ENCODE measurements at regions not wholly inside any gene's neighbourhood (a gene's known extent, or its start where the extent isn't known, plus 50 kb on each side); places are given as distances from the start of the nearest gene placed in this dataset.

- H3K27ac ChIP-seq (ENCODE audit: extremely low read depth, low read depth, low read length), result no peak overlapping the region
- H3K4me1 ChIP-seq (ENCODE audit: control insufficient read depth, insufficient read depth, low read length), result peaks cover 2% of the 10 kb centered on the region; the same call in 1 of the 2 replicates
- no peak overlapping the region for H3K4me3 ChIP-seq (ENCODE audit: low read depth, low read length)
- TF ChIP-seq PRDM4 (tag by site-specific recombination; IDR thresholded peaks at IDR 0.05) (no peak), ZNF335 (tag by site-specific recombination; conservative IDR thresholded peaks at IDR 0.05) (no peak), ZNF560 (tag by site-specific recombination; IDR thresholded peaks at IDR 0.05; ENCODE audit: borderline replicate concordance) (no peak), ZNF214 (tag by site-specific recombination; IDR thresholded peaks at IDR 0.05; ENCODE audit: borderline replicate concordance) (no peak), SCRT2 (tag by site-specific recombination; IDR thresholded peaks at IDR 0.05) (no peak), ZNF211 (tag by site-specific recombination; IDR thresholded peaks at IDR 0.05; ENCODE audit: low read depth) (no peak)
- POLR2A ChIA-PET, result no interaction called here
- CTCF ChIA-PET, result interaction anchor here (0.7 kb wide), 1 partner anchor 93 kb away, joined by 3 read pairs; no protein-coding TSS in a partner anchor
- H3K9me3 ChIP-seq (ENCODE audit: control insufficient read depth, insufficient read depth, low read depth, low read length), result no peaks in the 10 kb centered on the region
- H3K36me3 ChIP-seq (ENCODE audit: control insufficient read depth in 2 of 2, insufficient read depth in 1 of 2, low read length in 2 of 2), result no peaks in the 10 kb centered on the region
Measured at GRCh38 chr9:81789721-81790120, 100.4 kb upstream of the TLE1 start.

DNA sequence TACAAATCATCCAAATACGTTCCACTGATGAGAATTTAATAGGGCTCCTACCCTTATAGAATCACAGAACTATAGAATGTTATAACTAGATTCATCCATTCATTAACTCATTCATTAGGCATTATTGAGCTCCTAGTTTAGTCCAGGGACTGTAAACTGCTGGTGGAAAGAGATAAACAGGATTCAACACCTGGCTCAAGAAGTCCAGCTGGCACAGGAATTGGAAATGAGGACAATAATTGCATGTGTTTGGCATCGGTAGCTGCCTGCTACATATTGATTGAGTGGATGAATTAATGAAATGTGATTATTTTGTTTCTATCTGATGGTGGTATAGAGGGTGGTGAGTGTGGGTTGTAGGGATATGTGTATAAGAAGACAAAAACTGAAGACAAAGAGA, 100.8 kb upstream of the TLE1 start:
- Histone ChIP-seq H3K36me3 (ENCODE audit: control insufficient read depth in 2 of 2, insufficient read depth in 1 of 2, low read length in 2 of 2) (no peaks in the 10 kb centered on the region), H3K4me3 (ENCODE audit: low read depth, low read length) (no peak overlapping the region), H3K27ac (ENCODE audit: extremely low read depth, low read depth, low read length) (no peak overlapping the region), H3K9me3 (ENCODE audit: control insufficient read depth, insufficient read depth, low read depth, low read length) (no peaks in the 10 kb centered on the region), H3K4me1 (ENCODE audit: control insufficient read depth, insufficient read depth, low read length) (peaks cover 2% of the 10 kb centered on the region; the same call in 1 of the 2 replicates)
- TF ChIP-seq ZSCAN4 (tag by site-specific recombination; IDR thresholded peaks at IDR 0.05) (no peak), ZNF654 (tag by site-specific recombination; IDR thresholded peaks at IDR 0.05; ENCODE audit: low read depth) (no peak), SCRT1 (tag by site-specific recombination; IDR thresholded peaks at IDR 0.05; ENCODE audit: borderline replicate concordance) (no peak), ZNF10 (tag by site-specific recombination; IDR thresholded peaks at IDR 0.05) (no peak), ZNF600 (tag by site-specific recombination; IDR thresholded peaks at IDR 0.05) (no peak), ZNF677 (tag by site-specific recombination; IDR thresholded peaks at IDR 0.05) (no peak), ZNF138 (tag by site-specific recombination; IDR thresholded peaks at IDR 0.05; ENCODE audit: borderline replicate concordance) (no peak), ZNF670 (tag by site-specific recombination; IDR thresholded peaks at IDR 0.05; ENCODE audit: low read depth) (no peak), SALL2 (tag by site-specific recombination; IDR thresholded peaks at IDR 0.05; ENCODE audit: borderline replicate concordance) (no peak), ZBTB7A (tag by site-specific recombination; IDR thresholded peaks at IDR 0.05; ENCODE audit: low read depth) (no peak), ZNF184 (tag by site-specific recombination; IDR thresholded peaks at IDR 0.05) (no peak), ZNF391 (tag by site-specific recombination; IDR thresholded peaks at IDR 0.05; ENCODE audit: borderline replicate concordance, low read depth) (no peak), ZNF211 (tag by site-specific recombination; IDR thresholded peaks at IDR 0.05; ENCODE audit: low read depth) (no peak), YY1 (tag by site-specific recombination; IDR thresholded peaks at IDR 0.05) (no peak), ZNF239 (tag by site-specific recombination; IDR thresholded peaks at IDR 0.05) (no peak), SCRT2 (tag by site-specific recombination; IDR thresholded peaks at IDR 0.05) (no peak), ZNF548 (tag by site-specific recombination; IDR thresholded peaks at IDR 0.05) (no peak), ZNF133 (tag by site-specific recombination; IDR thresholded peaks at IDR 0.05) (no peak)
- CTCF ChIA-PET, result interaction anchor here (0.6 to 0.7 kb wide), 2 partner anchors 93 to 552 kb away, joined by 3 read pairs; no protein-coding TSS in a partner anchor
- POLR2A ChIA-PET, result no interaction called here

All from HEK293 (cell line).